Neural progenitor cell (in vitro differentiated cells): ENCODE measurements at regions not wholly inside any gene's neighbourhood (a gene's known extent, or its start where the extent isn't known, plus 50 kb on each side); places are given as distances from the start of the nearest gene placed in this dataset.

ENCODE experiments used
- EZH2 ChIP-seq: fragments of 200-600 bp; sonication (generic); IDR thresholded peaks from 2 replicates; pipeline ENCODE4 v1.6.1; 2017; ENCODE audit warnings: antibody characterized with exemption, mild to moderate bottlenecking, moderate library complexity
- TF ChIP-seq, protein P1 (sequence below): fragments of 200-600 bp; sonication (generic); IDR thresholded peaks from 2 replicates; pipeline ENCODE4 v1.5.1; 2017; ENCODE audit warnings: antibody characterized with exemption, mild to moderate bottlenecking

GRCh38 chr4:100087743-100088142 is 102.5 kb downstream of the DDIT4L start:
- TF ChIP-seq, protein P1, sequence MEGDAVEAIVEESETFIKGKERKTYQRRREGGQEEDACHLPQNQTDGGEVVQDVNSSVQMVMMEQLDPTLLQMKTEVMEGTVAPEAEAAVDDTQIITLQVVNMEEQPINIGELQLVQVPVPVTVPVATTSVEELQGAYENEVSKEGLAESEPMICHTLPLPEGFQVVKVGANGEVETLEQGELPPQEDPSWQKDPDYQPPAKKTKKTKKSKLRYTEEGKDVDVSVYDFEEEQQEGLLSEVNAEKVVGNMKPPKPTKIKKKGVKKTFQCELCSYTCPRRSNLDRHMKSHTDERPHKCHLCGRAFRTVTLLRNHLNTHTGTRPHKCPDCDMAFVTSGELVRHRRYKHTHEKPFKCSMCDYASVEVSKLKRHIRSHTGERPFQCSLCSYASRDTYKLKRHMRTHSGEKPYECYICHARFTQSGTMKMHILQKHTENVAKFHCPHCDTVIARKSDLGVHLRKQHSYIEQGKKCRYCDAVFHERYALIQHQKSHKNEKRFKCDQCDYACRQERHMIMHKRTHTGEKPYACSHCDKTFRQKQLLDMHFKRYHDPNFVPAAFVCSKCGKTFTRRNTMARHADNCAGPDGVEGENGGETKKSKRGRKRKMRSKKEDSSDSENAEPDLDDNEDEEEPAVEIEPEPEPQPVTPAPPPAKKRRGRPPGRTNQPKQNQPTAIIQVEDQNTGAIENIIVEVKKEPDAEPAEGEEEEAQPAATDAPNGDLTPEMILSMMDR = no peak
- TF ChIP-seq EZH2 = no peak
